ENCODE measurements at regions not wholly inside any gene's neighbourhood (a gene's known extent, or its start where the extent isn't known, plus 50 kb on each side); places are given as distances from the start of the nearest gene placed in this dataset.

DNA sequence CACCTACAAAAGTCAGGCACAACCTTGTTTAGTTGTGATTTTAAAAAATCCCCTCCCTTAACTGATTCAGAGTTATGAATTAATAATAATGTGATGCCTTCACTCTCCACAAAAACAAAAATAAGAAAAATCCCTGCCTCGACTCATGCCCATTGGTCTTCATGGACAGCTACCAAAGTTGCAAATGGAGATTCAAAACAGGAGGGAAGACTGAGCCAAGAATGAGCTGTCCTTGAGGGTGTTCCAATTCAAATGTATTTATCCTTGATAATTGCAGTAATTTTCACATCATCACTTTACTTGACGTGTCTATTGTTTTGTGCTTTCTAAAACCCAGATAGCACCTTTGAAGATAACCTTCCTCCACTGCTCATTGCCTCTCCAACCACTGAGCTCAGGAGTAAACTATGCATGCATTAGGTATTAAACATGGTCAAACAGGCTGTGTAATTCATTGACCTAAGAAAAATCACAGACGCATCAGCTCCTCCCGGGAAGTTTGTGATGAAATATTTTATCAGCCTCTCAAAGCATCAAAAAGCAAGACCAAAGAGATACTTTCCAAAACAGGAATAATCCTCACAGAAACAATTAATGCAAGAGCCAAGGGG lies 712.7 kb upstream of the IGFBP3 start:
- H3K9me3 ChIP-seq (ENCODE audit: control insufficient read depth, low read length) = no peaks in the 10 kb centered on the region
- no peaks in the 10 kb centered on the region for H3K27me3 ChIP-seq (replicated peaks; ENCODE audit: control insufficient read depth, insufficient read depth, low read length)
- H3K4me3 ChIP-seq (ENCODE audit: low read length) = no peak overlapping the region
- no peak for DNase-seq (ENCODE audit: low read depth)
- H3K9ac ChIP-seq (ENCODE audit: low read length) = no peak overlapping the region
- H3K4me1 ChIP-seq (ENCODE audit: control insufficient read depth, insufficient read depth, low read length) = peaks cover 7% of the 10 kb centered on the region
- H3K36me3 ChIP-seq (ENCODE audit: control insufficient read depth, insufficient read depth, low read length, severe bottlenecking) = no peaks in the 10 kb centered on the region

GRCh38 chr7:46633200-46633599 lies 712.1 kb upstream of the IGFBP3 start:
- Histone ChIP-seq H3K4me1 (ENCODE audit: control insufficient read depth, insufficient read depth, low read length) (peaks cover 7% of the 10 kb centered on the region), H3K36me3 (ENCODE audit: control insufficient read depth, insufficient read depth, low read length, severe bottlenecking) (no peaks in the 10 kb centered on the region), H3K9me3 (ENCODE audit: control insufficient read depth, low read length) (no peaks in the 10 kb centered on the region), H3K27me3 (replicated peaks; ENCODE audit: control insufficient read depth, insufficient read depth, low read length) (no peaks in the 10 kb centered on the region), H3K9ac (ENCODE audit: low read length) (no peak overlapping the region), H3K4me3 (ENCODE audit: low read length) (no peak overlapping the region)
- no peak for DNase-seq (ENCODE audit: low read depth)

GRCh38 chr7:46630031-46630430 lies 709.0 kb upstream of the IGFBP3 start:
- no peaks in the 10 kb centered on the region for H3K9me3 ChIP-seq (ENCODE audit: control insufficient read depth, low read length)
- peaks cover 7% of the 10 kb centered on the region for H3K4me1 ChIP-seq (ENCODE audit: control insufficient read depth, insufficient read depth, low read length)
- peak; percentile 60 for DNase-seq (ENCODE audit: low read depth)
- H3K4me3 ChIP-seq (ENCODE audit: low read length) = no peak overlapping the region
- H3K27me3 ChIP-seq (replicated peaks; ENCODE audit: control insufficient read depth, insufficient read depth, low read length) = no peaks in the 10 kb centered on the region
- H3K36me3 ChIP-seq (ENCODE audit: control insufficient read depth, insufficient read depth, low read length, severe bottlenecking) = no peaks in the 10 kb centered on the region
- H3K9ac ChIP-seq (ENCODE audit: low read length) = no peak overlapping the region

GRCh38 chr7:46628389-46628788 lies 707.3 kb upstream of the IGFBP3 start:
- Histone ChIP-seq H3K4me3 (ENCODE audit: low read length) (no peak overlapping the region), H3K9me3 (ENCODE audit: control insufficient read depth, low read length) (no peaks in the 10 kb centered on the region), H3K9ac (ENCODE audit: low read length) (no peak overlapping the region), H3K36me3 (ENCODE audit: control insufficient read depth, insufficient read depth, low read length, severe bottlenecking) (no peaks in the 10 kb centered on the region), H3K27me3 (replicated peaks; ENCODE audit: control insufficient read depth, insufficient read depth, low read length) (no peaks in the 10 kb centered on the region), H3K4me1 (ENCODE audit: control insufficient read depth, insufficient read depth, low read length) (peaks cover 7% of the 10 kb centered on the region)
- DNase-seq (ENCODE audit: low read depth) = no peak

- Histone ChIP-seq H3K36me3 (ENCODE audit: control insufficient read depth, insufficient read depth, low read length, severe bottlenecking) (no peaks in the 10 kb centered on the region), H3K9me3 (ENCODE audit: control insufficient read depth, low read length) (no peaks in the 10 kb centered on the region), H3K4me1 (ENCODE audit: control insufficient read depth, insufficient read depth, low read length) (peaks cover 10% of the 10 kb centered on the region), H3K9ac (ENCODE audit: low read length) (no peak overlapping the region), H3K27me3 (replicated peaks; ENCODE audit: control insufficient read depth, insufficient read depth, low read length) (no peaks in the 10 kb centered on the region), H3K4me3 (ENCODE audit: low read length) (no peak overlapping the region)
- no peak for DNase-seq (ENCODE audit: low read depth)
Observed at GRCh38 chr7:46626691-46627310, 705.7 kb upstream of the IGFBP3 start.

DNA sequence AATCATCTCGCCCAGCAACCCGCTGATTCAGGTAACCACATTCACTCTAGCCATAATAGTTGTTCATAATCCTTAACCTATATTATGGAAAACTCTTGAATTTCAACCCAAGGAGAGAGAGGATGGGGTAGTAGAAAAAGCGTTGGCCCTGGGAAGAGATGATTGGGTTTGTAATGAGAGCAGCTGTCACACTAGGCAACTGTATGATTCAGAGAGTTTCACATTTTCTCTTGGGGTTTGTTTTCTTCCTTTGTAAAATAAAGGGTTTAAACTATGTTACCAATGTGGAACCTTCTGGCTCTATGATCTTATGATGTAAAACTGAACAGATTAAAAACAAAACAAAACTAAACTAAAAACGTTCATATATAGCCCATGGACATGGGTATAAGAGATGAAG lies 705.2 kb upstream of the IGFBP3 start:
- no peak for DNase-seq (ENCODE audit: low read depth)
- H3K9ac ChIP-seq (ENCODE audit: low read length) = no peak overlapping the region
- no peaks in the 10 kb centered on the region for H3K36me3 ChIP-seq (ENCODE audit: control insufficient read depth, insufficient read depth, low read length, severe bottlenecking)
- H3K27me3 ChIP-seq (replicated peaks; ENCODE audit: control insufficient read depth, insufficient read depth, low read length) = no peaks in the 10 kb centered on the region
- no peak overlapping the region for H3K4me3 ChIP-seq (ENCODE audit: low read length)
- no peaks in the 10 kb centered on the region for H3K9me3 ChIP-seq (ENCODE audit: control insufficient read depth, low read length)
- H3K4me1 ChIP-seq (ENCODE audit: control insufficient read depth, insufficient read depth, low read length) = peaks cover 10% of the 10 kb centered on the region

- no peaks in the 10 kb centered on the region for H3K27me3 ChIP-seq (replicated peaks; ENCODE audit: control insufficient read depth, insufficient read depth, low read length)
- no peaks in the 10 kb centered on the region for H3K9me3 ChIP-seq (ENCODE audit: control insufficient read depth, low read length)
- no peak for DNase-seq (ENCODE audit: low read depth)
- no peak overlapping the region for H3K9ac ChIP-seq (ENCODE audit: low read length)
- peaks cover 9% of the 10 kb centered on the region for H3K4me1 ChIP-seq (ENCODE audit: control insufficient read depth, insufficient read depth, low read length)
- H3K4me3 ChIP-seq (ENCODE audit: low read length) = no peak overlapping the region
- no peaks in the 10 kb centered on the region for H3K36me3 ChIP-seq (ENCODE audit: control insufficient read depth, insufficient read depth, low read length, severe bottlenecking)
Observed at GRCh38 chr7:46625032-46625431, 704.0 kb upstream of the IGFBP3 start.

- peaks cover 3% of the 10 kb centered on the region for H3K4me1 ChIP-seq (ENCODE audit: control insufficient read depth, insufficient read depth, low read length)
- no peaks in the 10 kb centered on the region for H3K27me3 ChIP-seq (replicated peaks; ENCODE audit: control insufficient read depth, insufficient read depth, low read length)
- H3K36me3 ChIP-seq (ENCODE audit: control insufficient read depth, insufficient read depth, low read length, severe bottlenecking) = no peaks in the 10 kb centered on the region
- no peak overlapping the region for H3K9ac ChIP-seq (ENCODE audit: low read length)
- H3K4me3 ChIP-seq (ENCODE audit: low read length) = no peak overlapping the region
- DNase-seq (ENCODE audit: low read depth) = peak; percentile 44
- no peaks in the 10 kb centered on the region for H3K9me3 ChIP-seq (ENCODE audit: control insufficient read depth, low read length)
Observed at GRCh38 chr7:46622251-46622650, 701.2 kb upstream of the IGFBP3 start.

- Histone ChIP-seq H3K27me3 (replicated peaks; ENCODE audit: control insufficient read depth, insufficient read depth, low read length) (no peaks in the 10 kb centered on the region), H3K9me3 (ENCODE audit: control insufficient read depth, low read length) (no peaks in the 10 kb centered on the region)
Observed at GRCh38 chr7:46619723-46620310, 698.7 kb upstream of the IGFBP3 start.

GRCh38 chr7:46616636-46617035 lies 695.6 kb upstream of the IGFBP3 start:
- H3K9me3 ChIP-seq (ENCODE audit: control insufficient read depth, low read length) = no peaks in the 10 kb centered on the region
- no peaks in the 10 kb centered on the region for H3K36me3 ChIP-seq (ENCODE audit: control insufficient read depth, insufficient read depth, low read length, severe bottlenecking)
- H3K27me3 ChIP-seq (replicated peaks; ENCODE audit: control insufficient read depth, insufficient read depth, low read length) = no peaks in the 10 kb centered on the region
- peaks cover 9% of the 10 kb centered on the region for H3K4me1 ChIP-seq (ENCODE audit: control insufficient read depth, insufficient read depth, low read length)
- DNase-seq (ENCODE audit: low read depth) = peak; percentile 27
- H3K9ac ChIP-seq (ENCODE audit: low read length) = no peak overlapping the region
- H3K4me3 ChIP-seq (ENCODE audit: low read length) = no peak overlapping the region

More at GRCh38 chr7:46619723-46620310, 698.7 kb upstream of the IGFBP3 start:
- Histone ChIP-seq H3K36me3 (ENCODE audit: control insufficient read depth, insufficient read depth, low read length, severe bottlenecking) (no peaks in the 10 kb centered on the region), H3K9ac (ENCODE audit: low read length) (no peak overlapping the region), H3K4me3 (ENCODE audit: low read length) (no peak overlapping the region), H3K4me1 (ENCODE audit: control insufficient read depth, insufficient read depth, low read length) (peaks cover 3% of the 10 kb centered on the region)
- peak; percentile 64 for DNase-seq (ENCODE audit: low read depth)

DNA sequence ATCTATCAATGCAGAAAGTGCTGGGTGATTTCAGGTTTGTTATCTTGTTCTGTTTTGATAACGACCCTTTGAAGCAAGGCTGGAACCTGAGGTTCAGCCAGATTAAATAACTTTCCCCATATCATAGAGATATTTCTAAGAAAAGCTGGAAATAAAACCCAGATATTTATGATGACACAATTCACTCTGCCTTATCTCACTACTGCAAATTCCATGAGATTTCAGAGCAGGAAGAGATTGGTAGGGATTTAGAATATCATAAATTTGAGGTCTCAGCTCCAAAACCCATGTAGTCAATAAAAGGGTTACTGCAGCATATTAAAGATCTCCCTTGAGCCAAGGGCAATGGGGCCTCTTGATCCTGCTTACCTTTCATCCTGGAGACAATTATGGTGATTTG lies 692.5 kb upstream of the IGFBP3 start:
- Histone ChIP-seq H3K27me3 (replicated peaks; ENCODE audit: control insufficient read depth, insufficient read depth, low read length) (no peaks in the 10 kb centered on the region), H3K9ac (ENCODE audit: low read length) (no peak overlapping the region)

More for the DNA sequence above, 692.5 kb upstream of the IGFBP3 start:
- Histone ChIP-seq H3K9me3 (ENCODE audit: control insufficient read depth, low read length) (no peaks in the 10 kb centered on the region), H3K4me1 (ENCODE audit: control insufficient read depth, insufficient read depth, low read length) (peaks cover 21% of the 10 kb centered on the region), H3K4me3 (ENCODE audit: low read length) (no peak overlapping the region), H3K36me3 (ENCODE audit: control insufficient read depth, insufficient read depth, low read length, severe bottlenecking) (no peaks in the 10 kb centered on the region)
- no peak for DNase-seq (ENCODE audit: low read depth)
